ENCODE measurements at regions not wholly inside any gene's neighbourhood (a gene's known extent, or its start where the extent isn't known, plus 50 kb on each side); places are given as distances from the start of the nearest gene placed in this dataset.

DNA sequence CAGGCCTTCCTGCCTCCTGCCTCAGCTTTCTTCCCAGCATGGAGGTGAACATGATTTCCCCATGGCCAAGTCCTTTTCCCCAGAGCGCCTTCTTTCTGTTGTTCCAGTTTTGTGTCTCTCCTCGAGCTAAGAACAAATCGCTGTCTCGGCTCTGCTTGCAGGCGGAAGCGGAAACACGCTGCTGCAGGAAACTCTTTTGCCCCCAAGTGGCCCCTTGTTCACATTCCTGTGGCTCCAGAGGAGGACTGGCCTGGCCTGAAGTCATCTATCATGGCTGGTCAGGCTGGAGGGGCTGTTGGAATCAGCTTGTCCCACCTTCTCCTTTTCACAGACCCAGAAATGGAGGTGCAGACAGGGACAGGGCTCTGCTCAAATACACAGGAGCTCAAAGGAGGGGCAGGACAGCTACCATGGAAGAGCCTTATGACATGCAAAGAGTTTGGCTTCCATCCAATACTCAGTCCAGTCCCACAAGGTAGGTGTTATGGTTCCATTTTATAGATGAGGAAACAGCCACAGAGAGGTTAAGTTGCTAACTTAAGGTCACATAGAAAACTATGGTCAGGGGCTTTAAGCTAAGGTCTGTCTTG is 182.2 kb upstream of the SYT13 start:
- TF ChIP-seq RXRA (IDR thresholded peaks at IDR 0.05; ENCODE audit: borderline replicate concordance, low read depth), result no peak
- TF ChIP-seq, protein P1, sequence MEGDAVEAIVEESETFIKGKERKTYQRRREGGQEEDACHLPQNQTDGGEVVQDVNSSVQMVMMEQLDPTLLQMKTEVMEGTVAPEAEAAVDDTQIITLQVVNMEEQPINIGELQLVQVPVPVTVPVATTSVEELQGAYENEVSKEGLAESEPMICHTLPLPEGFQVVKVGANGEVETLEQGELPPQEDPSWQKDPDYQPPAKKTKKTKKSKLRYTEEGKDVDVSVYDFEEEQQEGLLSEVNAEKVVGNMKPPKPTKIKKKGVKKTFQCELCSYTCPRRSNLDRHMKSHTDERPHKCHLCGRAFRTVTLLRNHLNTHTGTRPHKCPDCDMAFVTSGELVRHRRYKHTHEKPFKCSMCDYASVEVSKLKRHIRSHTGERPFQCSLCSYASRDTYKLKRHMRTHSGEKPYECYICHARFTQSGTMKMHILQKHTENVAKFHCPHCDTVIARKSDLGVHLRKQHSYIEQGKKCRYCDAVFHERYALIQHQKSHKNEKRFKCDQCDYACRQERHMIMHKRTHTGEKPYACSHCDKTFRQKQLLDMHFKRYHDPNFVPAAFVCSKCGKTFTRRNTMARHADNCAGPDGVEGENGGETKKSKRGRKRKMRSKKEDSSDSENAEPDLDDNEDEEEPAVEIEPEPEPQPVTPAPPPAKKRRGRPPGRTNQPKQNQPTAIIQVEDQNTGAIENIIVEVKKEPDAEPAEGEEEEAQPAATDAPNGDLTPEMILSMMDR (IDR thresholded peaks at IDR 0.05), result no peak
